SK-N-SH treated with all-trans-retinoic acid at 6 μM for 48 hours (cell line): ENCODE measurements at regions not wholly inside any gene's neighbourhood (a gene's known extent, or its start where the extent isn't known, plus 50 kb on each side); places are given as distances from the start of the nearest gene placed in this dataset.

ENCODE experiments used
- ATAC-seq: fragments of 200-7000 bp; cut with Tn5 transposase; 3 replicates; pipeline ENCODE4 v1.9.1; 2020; ENCODE audit warnings: mild to moderate bottlenecking, moderate library complexity
- ARNTL ChIP-seq: fragments of 450-650 bp; formaldehyde crosslinking; IDR thresholded peaks from 2 replicates; pipeline ENCODE4 v1.5.0; 2020; ENCODE audit warnings: low read depth, mild to moderate bottlenecking, moderate library complexity, borderline replicate concordance
- BACH2 ChIP-seq: fragments of 250-450 bp; sonication (Bioruptor Pico); IDR thresholded peaks from 2 replicates; pipeline ENCODE4 v1.9.0; 2021; ENCODE audit warnings: mild to moderate bottlenecking, borderline replicate concordance
- ESRRG ChIP-seq: fragments of 250-450 bp; sonication (Bioruptor Pico); IDR thresholded peaks from 2 replicates; pipeline ENCODE4 v1.6.1; 2021; ENCODE audit warnings: mild to moderate bottlenecking
- ISL1 ChIP-seq: fragments of 250-450 bp; sonication (Bioruptor Pico); IDR thresholded peaks from 2 replicates; pipeline ENCODE4 v2.1.2; 2022; ENCODE audit warnings: mild to moderate bottlenecking, moderate library complexity
- PPARA ChIP-seq: fragments of 250-450 bp; sonication (Bioruptor Pico); IDR thresholded peaks from 2 replicates; pipeline ENCODE4 v1.5.0; 2020; ENCODE audit warnings: mild to moderate bottlenecking, borderline replicate concordance
- RARB ChIP-seq: fragments of 250-450 bp; sonication (Bioruptor Pico); IDR thresholded peaks from 2 replicates; pipeline ENCODE4 v1.8.0; 2021; ENCODE audit warnings: mild to moderate bottlenecking, moderate library complexity
- TCF4 ChIP-seq: fragments of 250-450 bp; sonication (Bioruptor Pico); IDR thresholded peaks from 2 replicates; pipeline ENCODE4 v1.8.0; 2021; ENCODE audit warnings: mild to moderate bottlenecking, moderate library complexity, borderline replicate concordance
- ZC3H10 ChIP-seq: fragments of 250-450 bp; sonication (Bioruptor Pico); IDR thresholded peaks from 2 replicates; pipeline ENCODE4 v1.5.1; 2021; ENCODE audit warnings: mild to moderate bottlenecking, moderate library complexity
- ZFP30 ChIP-seq: fragments of 450-650 bp; formaldehyde crosslinking; IDR thresholded peaks from 2 replicates; pipeline ENCODE4 v1.5.0; 2022; ENCODE audit warnings: mild to moderate bottlenecking, moderate library complexity
- ZNF565 ChIP-seq: fragments of 450-650 bp; formaldehyde crosslinking; conservative IDR thresholded peaks from 2 replicates; pipeline ENCODE4 v1.5.0; 2020; ENCODE audit warnings: low read depth, mild to moderate bottlenecking, moderate library complexity
- ZNF8 ChIP-seq: fragments of 450-650 bp; formaldehyde crosslinking; IDR thresholded peaks from 2 replicates; pipeline ENCODE4 v1.5.0; 2020; ENCODE audit warnings: mild to moderate bottlenecking, moderate library complexity
- TF ChIP-seq, protein P1 (sequence below): fragments of 250-450 bp; sonication (Bioruptor Pico); IDR thresholded peaks from 2 replicates; pipeline ENCODE4 v1.8.0; 2020; ENCODE audit warnings: mild to moderate bottlenecking, moderate library complexity, borderline replicate concordance
- TF ChIP-seq, protein P2 (sequence below): fragments of 250-450 bp; sonication (Bioruptor Pico); IDR thresholded peaks from 2 replicates; pipeline ENCODE4 v1.8.0; 2021; ENCODE audit warnings: low read depth, mild to moderate bottlenecking, moderate library complexity, borderline replicate concordance
- TF ChIP-seq, protein P3 (sequence below): fragments of 250-450 bp; sonication (Bioruptor Pico); IDR thresholded peaks from 2 replicates; pipeline ENCODE4 v1.5.1; 2020; ENCODE audit warnings: low read depth, mild to moderate bottlenecking, moderate library complexity
- TF ChIP-seq, protein P4 (sequence below): fragments of 250-450 bp; sonication (Bioruptor Pico); IDR thresholded peaks from 2 replicates; pipeline ENCODE4 v1.5.1; 2021; ENCODE audit warnings: mild to moderate bottlenecking, moderate library complexity
- TF ChIP-seq, protein P5 (sequence below): fragments of 250-450 bp; sonication (Bioruptor Pico); IDR thresholded peaks from 2 replicates; pipeline ENCODE4 v1.5.0; 2020; ENCODE audit warnings: mild to moderate bottlenecking, moderate library complexity

DNA sequence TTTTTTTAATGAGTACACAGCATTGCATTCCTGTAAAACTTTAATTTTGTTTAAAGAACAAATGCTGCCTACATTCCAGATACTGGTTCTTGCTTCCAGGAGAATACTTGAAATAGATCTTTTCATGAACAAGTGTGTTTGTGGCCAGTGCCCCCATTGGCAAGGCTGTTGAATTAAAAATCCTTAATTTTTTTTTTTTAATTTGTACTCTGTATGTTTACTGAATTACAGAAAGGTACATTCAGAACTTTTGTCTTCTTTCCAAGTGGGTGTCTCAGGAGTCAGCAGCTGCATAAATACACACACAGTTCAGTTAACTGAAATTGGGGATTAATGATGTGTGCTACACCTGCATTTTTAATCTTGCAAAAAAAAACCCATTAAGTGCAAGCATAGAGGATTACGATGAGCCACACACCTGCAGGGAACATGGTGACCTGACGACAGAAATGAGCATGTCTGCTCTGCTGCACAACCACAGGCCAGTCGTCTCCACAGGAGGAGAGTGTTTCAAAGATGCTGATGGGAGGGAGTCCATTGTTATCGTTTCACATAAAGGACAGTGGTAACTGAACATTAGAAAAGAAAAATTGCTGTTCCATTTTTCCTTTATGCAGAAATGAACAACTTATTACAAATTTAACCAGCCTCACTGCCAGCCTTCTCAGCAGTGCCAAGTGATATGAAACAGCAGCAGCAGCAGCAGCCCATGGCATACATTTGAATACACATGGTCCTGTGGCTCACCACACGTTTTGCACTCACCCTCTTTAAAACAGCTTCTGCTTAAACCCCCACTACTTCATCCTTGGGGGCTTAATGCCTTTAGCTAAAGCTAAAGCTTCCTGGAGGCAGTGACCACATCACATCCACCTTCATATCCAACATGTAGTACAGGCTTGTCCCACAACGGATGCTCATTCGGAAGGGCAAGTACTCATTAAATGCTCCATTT is 72.3 kb upstream of the RFC3 start:
- TF ChIP-seq BACH2 (CRISPR knock-in tag) (no peak), RARB (CRISPR knock-in tag) (no peak), ESRRG (CRISPR knock-in tag) (no peak), ISL1 (CRISPR knock-in tag) (no peak), PPARA (CRISPR knock-in tag) (no peak), ZFP30 (CRISPR knock-in tag) (no peak), ZC3H10 (CRISPR knock-in tag) (no peak), ZNF8 (no peak), ARNTL (CRISPR knock-in tag) (no peak), TCF4 (CRISPR knock-in tag) (no peak), ZNF565 (CRISPR knock-in tag) (no peak)
- TF ChIP-seq, protein P1, sequence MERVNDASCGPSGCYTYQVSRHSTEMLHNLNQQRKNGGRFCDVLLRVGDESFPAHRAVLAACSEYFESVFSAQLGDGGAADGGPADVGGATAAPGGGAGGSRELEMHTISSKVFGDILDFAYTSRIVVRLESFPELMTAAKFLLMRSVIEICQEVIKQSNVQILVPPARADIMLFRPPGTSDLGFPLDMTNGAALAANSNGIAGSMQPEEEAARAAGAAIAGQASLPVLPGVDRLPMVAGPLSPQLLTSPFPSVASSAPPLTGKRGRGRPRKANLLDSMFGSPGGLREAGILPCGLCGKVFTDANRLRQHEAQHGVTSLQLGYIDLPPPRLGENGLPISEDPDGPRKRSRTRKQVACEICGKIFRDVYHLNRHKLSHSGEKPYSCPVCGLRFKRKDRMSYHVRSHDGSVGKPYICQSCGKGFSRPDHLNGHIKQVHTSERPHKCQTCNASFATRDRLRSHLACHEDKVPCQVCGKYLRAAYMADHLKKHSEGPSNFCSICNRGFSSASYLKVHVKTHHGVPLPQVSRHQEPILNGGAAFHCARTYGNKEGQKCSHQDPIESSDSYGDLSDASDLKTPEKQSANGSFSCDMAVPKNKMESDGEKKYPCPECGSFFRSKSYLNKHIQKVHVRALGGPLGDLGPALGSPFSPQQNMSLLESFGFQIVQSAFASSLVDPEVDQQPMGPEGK (CRISPR knock-in tag) = no peak
- TF ChIP-seq, protein P2, sequence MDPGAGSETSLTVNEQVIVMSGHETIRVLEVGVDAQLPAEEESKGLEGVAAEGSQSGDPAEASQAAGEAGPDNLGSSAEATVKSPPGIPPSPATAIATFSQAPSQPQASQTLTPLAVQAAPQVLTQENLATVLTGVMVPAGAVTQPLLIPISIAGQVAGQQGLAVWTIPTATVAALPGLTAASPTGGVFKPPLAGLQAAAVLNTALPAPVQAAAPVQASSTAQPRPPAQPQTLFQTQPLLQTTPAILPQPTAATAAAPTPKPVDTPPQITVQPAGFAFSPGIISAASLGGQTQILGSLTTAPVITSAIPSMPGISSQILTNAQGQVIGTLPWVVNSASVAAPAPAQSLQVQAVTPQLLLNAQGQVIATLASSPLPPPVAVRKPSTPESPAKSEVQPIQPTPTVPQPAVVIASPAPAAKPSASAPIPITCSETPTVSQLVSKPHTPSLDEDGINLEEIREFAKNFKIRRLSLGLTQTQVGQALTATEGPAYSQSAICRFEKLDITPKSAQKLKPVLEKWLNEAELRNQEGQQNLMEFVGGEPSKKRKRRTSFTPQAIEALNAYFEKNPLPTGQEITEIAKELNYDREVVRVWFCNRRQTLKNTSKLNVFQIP (CRISPR knock-in tag) = no peak
- TF ChIP-seq, protein P3, sequence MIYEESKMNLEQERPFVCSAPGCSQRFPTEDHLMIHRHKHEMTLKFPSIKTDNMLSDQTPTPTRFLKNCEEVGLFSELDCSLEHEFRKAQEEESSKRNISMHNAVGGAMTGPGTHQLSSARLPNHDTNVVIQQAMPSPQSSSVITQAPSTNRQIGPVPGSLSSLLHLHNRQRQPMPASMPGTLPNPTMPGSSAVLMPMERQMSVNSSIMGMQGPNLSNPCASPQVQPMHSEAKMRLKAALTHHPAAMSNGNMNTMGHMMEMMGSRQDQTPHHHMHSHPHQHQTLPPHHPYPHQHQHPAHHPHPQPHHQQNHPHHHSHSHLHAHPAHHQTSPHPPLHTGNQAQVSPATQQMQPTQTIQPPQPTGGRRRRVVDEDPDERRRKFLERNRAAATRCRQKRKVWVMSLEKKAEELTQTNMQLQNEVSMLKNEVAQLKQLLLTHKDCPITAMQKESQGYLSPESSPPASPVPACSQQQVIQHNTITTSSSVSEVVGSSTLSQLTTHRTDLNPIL (CRISPR knock-in tag) = no peak
- TF ChIP-seq, protein P4, sequence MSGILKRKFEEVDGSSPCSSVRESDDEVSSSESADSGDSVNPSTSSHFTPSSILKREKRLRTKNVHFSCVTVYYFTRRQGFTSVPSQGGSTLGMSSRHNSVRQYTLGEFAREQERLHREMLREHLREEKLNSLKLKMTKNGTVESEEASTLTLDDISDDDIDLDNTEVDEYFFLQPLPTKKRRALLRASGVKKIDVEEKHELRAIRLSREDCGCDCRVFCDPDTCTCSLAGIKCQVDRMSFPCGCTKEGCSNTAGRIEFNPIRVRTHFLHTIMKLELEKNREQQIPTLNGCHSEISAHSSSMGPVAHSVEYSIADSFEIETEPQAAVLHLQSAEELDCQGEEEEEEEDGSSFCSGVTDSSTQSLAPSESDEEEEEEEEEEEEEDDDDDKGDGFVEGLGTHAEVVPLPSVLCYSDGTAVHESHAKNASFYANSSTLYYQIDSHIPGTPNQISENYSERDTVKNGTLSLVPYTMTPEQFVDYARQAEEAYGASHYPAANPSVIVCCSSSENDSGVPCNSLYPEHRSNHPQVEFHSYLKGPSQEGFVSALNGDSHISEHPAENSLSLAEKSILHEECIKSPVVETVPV (CRISPR knock-in tag) = no peak
- TF ChIP-seq, protein P5, sequence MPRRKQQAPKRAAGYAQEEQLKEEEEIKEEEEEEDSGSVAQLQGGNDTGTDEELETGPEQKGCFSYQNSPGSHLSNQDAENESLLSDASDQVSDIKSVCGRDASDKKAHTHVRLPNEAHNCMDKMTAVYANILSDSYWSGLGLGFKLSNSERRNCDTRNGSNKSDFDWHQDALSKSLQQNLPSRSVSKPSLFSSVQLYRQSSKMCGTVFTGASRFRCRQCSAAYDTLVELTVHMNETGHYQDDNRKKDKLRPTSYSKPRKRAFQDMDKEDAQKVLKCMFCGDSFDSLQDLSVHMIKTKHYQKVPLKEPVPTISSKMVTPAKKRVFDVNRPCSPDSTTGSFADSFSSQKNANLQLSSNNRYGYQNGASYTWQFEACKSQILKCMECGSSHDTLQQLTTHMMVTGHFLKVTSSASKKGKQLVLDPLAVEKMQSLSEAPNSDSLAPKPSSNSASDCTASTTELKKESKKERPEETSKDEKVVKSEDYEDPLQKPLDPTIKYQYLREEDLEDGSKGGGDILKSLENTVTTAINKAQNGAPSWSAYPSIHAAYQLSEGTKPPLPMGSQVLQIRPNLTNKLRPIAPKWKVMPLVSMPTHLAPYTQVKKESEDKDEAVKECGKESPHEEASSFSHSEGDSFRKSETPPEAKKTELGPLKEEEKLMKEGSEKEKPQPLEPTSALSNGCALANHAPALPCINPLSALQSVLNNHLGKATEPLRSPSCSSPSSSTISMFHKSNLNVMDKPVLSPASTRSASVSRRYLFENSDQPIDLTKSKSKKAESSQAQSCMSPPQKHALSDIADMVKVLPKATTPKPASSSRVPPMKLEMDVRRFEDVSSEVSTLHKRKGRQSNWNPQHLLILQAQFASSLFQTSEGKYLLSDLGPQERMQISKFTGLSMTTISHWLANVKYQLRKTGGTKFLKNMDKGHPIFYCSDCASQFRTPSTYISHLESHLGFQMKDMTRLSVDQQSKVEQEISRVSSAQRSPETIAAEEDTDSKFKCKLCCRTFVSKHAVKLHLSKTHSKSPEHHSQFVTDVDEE (CRISPR knock-in tag) = no peak
- TF ChIP-seq, all 23 proteins: peak for 0
- no peak for ATAC-seq

DNA sequence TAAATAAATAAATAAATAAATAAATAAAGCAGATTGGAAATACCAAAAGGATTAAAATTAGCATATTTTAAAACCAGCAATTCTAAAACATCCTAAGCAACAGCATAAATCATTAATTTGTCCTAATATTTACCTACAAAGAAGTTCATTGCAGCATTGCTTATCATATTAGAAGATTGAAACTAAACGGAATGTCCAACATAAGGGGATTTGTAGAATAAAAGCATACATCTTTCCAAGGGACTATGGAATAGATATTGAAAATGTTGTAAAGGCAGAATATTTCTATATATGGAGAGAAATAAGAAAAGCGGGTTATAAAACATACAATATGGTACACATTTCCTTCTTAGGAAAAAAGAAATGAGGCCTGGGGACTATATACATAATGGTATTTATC is 71.1 kb upstream of the RFC3 start:
- TF ChIP-seq, protein P4 (CRISPR knock-in tag) = no peak
- TF ChIP-seq ARNTL (CRISPR knock-in tag) (no peak), BACH2 (CRISPR knock-in tag) (no peak), ZNF565 (CRISPR knock-in tag) (no peak), ESRRG (CRISPR knock-in tag) (no peak), TCF4 (CRISPR knock-in tag) (no peak)
- TF ChIP-seq, protein P5 (CRISPR knock-in tag) = no peak
- TF ChIP-seq, protein P3 (CRISPR knock-in tag) = no peak
- ATAC-seq = no peak
